ENCODE measurements at regions not wholly inside any gene's neighbourhood (a gene's known extent, or its start where the extent isn't known, plus 50 kb on each side); places are given as distances from the start of the nearest gene placed in this dataset.

DNA sequence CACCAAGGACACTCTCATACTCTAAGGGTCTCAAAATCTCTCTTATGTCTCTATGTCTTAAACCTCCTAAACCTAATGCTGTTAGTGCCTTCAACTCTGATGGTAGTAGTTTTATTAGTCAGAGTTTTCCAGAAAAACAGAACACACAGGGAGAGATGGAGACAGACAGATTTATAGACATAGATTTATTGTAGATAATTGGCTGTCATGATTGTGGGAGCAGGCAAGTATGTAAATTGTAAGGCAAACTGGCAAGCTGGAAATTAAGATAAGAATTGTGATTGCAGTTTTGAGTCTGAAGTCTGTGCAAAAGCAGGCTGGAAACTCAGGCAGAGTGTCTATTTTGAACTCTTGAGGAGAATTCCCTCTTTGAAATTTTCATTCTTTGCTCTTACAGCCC, 96.3 kb upstream of the ROBO1 start:
- DNase-seq (ENCODE audit: low read depth) = no peak
- no peak overlapping the region for H3K4me3 ChIP-seq (ENCODE audit: control insufficient read depth, low read depth, low read length)
- TF ChIP-seq, protein P1, sequence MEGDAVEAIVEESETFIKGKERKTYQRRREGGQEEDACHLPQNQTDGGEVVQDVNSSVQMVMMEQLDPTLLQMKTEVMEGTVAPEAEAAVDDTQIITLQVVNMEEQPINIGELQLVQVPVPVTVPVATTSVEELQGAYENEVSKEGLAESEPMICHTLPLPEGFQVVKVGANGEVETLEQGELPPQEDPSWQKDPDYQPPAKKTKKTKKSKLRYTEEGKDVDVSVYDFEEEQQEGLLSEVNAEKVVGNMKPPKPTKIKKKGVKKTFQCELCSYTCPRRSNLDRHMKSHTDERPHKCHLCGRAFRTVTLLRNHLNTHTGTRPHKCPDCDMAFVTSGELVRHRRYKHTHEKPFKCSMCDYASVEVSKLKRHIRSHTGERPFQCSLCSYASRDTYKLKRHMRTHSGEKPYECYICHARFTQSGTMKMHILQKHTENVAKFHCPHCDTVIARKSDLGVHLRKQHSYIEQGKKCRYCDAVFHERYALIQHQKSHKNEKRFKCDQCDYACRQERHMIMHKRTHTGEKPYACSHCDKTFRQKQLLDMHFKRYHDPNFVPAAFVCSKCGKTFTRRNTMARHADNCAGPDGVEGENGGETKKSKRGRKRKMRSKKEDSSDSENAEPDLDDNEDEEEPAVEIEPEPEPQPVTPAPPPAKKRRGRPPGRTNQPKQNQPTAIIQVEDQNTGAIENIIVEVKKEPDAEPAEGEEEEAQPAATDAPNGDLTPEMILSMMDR (IDR thresholded peaks at IDR 0.05; ENCODE audit: control insufficient read depth, insufficient read depth, low read depth, low read length, missing control alignments) = no peak

DNA sequence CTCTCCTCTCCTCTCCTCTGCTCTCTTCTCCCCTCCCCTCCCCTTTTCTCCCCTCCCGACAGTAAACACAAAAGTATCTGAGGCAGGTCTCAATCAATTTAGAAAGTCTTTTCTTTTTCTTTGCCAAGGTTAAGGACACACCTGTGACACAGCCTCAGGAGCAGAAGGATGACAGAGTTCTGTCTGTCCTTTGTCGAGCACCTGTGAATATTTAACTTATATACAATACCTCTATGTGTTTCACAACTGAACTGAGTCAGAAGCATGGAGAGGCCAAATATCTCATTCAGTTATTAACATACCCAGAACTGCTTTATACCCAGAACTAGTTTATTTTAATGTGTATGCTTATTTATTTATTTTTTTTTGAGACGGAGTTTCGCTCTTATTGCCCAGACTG, 81.1 kb upstream of the ROBO1 start:
- no peak overlapping the region for H3K4me3 ChIP-seq (ENCODE audit: control insufficient read depth, low read depth, low read length)
- no peak for DNase-seq (ENCODE audit: low read depth)
- TF ChIP-seq, protein P1 (IDR thresholded peaks at IDR 0.05; ENCODE audit: control insufficient read depth, insufficient read depth, low read depth, low read length, missing control alignments) = no peak

DNA sequence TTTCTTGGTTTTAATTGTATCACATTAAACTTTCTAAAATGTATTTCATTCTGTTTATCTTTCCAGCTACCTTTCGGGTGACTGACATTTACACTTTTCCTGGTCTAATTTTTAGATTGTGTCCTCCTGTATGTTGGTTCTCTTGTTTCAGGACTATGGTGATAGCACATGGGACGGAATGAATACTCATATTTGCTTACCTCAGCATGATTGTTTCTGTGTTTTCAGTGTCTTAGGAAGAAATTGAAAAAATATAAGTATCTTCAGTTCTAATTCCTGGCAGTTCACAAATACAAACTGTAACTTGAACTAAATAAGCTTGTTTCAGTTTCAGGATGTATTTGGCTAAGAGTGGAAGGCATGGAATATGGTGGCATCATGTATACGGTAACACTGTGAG, 80.1 kb upstream of the ROBO1 start:
- H3K4me3 ChIP-seq (ENCODE audit: control insufficient read depth, low read depth, low read length) = no peak overlapping the region
- no peak for DNase-seq (ENCODE audit: low read depth)
- TF ChIP-seq, protein P1 (IDR thresholded peaks at IDR 0.05; ENCODE audit: control insufficient read depth, insufficient read depth, low read depth, low read length, missing control alignments) = no peak

DNA sequence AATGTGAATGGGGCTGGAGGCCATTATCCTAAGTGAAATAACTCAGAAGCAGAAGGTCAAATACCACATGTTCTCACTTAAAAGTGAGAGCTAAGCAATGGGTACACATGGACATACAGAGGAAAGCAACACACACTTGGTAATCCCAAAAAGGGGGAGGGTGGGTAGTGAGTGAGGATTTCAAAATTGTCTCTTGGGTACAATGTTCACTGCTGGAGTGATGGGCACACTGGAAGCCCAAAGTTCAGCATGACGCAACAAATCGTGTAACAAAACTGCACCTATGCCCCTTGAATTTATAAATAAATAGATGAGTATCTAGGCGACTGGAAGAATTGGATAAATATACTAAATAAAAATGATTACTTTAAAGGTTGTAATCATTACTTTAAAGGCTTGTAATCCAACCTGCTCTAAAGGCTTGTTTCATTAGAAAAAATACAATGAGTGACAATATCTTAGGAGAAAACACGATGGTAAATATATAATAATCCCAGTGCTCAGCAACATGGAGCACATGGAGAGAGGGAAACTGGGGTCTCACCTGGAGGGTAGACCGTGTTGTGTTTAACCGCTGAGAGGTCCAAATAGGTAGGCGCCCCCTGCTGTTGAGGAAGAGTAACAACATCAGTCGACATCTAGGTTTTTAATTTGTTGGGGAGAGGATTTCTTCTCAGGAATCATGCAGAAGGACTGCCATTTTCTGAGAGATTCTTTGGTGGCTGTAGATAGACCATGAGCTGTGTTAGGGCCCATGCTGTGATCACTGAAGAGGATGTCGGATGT, 78.5 kb upstream of the ROBO1 start:
- no peak overlapping the region for H3K4me3 ChIP-seq (ENCODE audit: control insufficient read depth, low read depth, low read length)
- TF ChIP-seq, protein P1 (IDR thresholded peaks at IDR 0.05; ENCODE audit: control insufficient read depth, insufficient read depth, low read depth, low read length, missing control alignments) = no peak
- DNase-seq (ENCODE audit: low read depth) = no peak

DNA sequence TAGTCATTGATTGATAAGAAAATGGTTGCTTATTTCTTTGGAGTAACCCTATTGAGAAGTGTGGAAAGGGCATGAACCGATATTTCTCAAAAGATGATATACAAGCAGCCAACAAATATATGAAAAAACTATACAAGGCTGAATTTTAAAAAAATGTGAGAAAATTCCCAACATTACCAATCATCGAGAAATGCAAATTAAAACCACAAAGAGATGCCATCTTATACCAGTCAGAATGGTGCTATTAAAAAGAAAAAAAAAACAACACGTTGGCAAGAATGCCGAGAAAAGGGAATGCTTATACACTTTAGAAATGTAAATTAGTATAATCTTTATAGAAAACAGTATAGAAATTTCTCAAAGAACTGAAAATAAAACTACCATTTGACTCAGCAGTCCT, 77.7 kb upstream of the ROBO1 start:
- TF ChIP-seq, protein P1 (IDR thresholded peaks at IDR 0.05; ENCODE audit: control insufficient read depth, insufficient read depth, low read depth, low read length, missing control alignments) = no peak
- no peak for DNase-seq (ENCODE audit: low read depth)
- H3K4me3 ChIP-seq (ENCODE audit: control insufficient read depth, low read depth, low read length) = no peak overlapping the region

DNA sequence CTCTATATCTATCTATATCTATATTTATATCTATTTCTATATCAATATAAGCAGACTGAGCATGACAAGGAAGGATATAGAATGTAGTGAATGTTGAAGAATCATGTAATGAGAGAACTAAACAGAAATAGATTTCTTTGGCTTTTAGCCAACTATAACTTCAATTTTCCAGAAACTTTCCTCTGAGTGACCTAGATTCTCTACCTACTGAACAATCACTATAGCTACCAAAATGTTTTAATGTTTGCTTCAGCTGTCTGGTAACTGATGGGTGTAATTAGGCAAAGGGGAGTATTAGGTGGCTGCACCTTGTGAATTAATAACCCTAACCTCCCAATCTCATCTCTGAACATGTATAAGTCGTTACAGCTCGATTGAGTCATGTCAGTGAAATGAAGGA, 76.4 kb upstream of the ROBO1 start:
- DNase-seq (ENCODE audit: low read depth) = no peak
- TF ChIP-seq, protein P1 (IDR thresholded peaks at IDR 0.05; ENCODE audit: control insufficient read depth, insufficient read depth, low read depth, low read length, missing control alignments) = no peak
- no peak overlapping the region for H3K4me3 ChIP-seq (ENCODE audit: control insufficient read depth, low read depth, low read length)
